ENCODE measurements at regions not wholly inside any gene's neighbourhood (a gene's known extent, or its start where the extent isn't known, plus 50 kb on each side); places are given as distances from the start of the nearest gene placed in this dataset.

DNA sequence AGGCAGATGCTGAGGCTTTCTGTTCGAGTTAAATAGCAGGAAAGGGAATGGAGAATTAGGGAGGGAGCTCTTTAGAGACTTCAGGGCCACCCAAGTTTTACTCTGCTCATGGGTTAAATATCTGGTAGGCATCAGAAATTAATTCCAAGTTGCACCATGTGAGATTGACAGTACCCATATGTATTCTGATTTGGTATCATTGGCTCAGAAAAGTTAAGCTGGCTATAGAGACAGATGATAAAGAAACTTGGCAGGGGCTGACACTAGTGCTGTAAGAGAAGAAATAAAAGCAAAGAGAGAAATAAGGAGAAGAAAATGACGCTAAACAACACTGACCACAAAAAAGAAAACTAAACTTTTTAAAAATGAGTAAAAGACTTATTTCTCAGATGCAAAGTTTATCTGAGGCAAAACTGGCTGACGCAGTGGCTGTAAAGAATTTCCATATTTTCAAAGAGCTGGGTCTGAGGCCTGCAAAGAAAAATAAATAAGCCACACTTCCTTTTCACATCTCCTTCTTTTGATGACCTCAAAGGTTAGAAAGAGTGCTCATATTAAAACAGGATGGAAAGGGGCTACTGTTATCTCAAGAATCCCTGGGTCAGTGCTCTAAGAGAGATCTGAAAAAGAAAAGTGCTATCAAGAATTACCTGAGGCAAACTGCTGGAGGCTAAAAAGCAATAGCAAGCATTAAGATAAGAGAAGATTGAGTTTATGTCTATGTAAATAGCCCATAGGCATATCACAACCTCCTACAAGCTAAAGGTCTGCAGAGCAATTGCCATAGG, 399.0 kb upstream of the MEF2C start:
- no peak for DNase-seq

DNA sequence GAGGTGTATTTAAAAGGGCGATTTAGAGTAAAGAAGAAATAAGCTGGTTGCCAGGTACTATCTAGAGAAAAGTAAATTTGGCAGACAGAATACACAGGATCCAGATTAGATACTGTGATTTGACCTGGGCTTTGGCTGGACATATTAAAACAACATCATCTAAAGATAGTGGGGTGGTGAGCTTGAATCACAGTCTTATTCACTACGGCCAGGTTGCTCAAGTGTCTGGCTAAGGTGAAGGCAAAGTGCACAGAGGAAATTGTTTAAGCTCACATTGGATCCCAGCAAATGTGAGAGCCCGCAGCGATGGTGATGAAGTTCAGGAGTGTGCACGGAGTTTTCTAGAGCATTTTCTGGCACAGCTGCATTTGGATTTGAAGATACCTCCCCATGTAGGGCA, 398.2 kb upstream of the MEF2C start:
- DNase-seq, result no peak

DNA sequence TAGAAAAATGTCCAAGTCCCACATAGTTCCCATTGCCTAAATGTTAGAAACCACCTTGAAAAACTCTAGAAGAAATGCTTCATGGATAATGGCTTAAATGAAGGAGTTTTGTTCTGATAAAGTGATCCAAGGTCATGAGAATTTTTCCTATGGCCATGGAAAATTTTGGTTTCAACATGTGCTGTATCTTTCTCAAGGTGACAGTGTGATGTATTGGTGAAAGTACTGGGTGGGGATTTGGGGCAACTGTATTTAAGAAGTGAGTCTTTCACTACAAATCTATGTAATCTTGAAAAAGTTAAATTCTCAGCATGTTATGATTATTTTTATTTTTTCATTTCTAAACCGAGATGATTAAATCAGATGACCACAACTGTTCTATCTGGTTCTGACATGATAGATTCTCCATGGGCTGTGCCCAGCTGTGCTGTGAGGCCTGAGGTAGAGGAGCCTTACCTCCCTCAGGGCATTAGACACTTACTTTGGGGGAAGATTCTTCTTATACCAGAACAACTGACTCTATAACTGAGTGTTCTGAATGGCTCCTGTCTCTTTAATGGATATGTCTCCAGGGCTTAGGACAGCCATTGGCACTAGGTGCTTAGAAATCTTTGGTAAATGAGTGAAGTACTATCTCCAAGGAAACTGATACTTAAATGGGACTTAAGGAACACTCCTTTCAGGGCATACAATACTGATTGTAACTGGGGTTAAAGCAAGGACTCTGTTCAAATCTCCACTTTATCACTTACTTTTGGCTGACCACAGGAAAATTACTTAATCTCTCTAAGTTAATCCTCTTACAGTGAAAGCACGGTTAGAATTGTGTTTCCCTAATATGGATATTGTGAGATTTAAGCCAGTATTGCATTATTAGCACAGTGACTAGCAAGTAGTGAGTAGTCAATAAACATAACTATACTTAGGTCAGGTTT, 397.4 kb upstream of the MEF2C start:
- no peak for DNase-seq

DNA sequence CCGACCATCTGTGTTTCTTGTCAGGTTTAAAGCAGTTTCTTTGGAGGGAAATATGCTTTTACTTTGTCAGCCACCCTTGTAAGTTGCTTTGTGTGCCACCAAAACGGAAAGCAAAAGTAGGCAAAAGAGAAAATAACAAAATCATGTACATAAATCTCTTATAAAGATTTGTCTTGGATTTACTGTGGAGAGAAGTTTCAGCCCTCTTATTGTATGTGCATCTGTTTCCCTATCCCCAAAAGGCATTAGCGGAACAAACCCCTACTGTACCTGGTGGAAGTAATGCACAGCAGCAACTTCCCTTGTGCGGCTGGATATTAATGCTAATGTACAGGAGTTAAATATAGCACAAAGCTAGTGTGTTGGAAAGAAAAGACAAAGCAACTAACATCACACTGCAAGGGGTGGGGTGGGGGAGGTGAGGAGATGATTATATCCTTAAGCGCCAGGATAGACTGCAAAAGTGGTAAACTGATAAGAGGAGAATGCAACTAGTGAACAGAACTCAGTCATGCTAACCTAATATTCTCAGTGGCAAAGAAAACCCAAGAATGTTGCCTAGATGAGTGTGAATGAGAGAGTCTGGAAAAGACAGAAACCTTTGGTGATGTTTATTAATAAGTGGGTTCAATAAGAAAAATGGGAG, 396.5 kb upstream of the MEF2C start:
- no peak for DNase-seq

DNA sequence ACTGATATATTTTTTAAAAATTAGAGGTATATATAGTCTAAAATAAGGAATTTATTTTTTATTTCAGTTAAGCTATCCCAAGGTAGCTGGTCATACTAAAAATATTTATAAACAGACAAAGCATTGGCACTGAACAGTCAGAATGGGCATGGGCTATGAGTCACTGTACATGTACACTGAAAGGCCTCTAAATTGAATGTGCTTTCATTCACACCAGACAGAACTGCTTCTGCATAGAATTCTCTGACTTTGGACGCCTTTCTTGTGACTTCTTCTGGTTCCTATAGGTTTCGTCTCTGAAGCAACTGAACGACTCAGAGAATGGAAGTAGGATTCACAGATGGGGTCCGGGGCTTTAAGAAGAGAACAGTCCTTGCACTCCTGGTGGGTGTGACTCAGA, 394.8 kb upstream of the MEF2C start:
- no peak for DNase-seq

DNA sequence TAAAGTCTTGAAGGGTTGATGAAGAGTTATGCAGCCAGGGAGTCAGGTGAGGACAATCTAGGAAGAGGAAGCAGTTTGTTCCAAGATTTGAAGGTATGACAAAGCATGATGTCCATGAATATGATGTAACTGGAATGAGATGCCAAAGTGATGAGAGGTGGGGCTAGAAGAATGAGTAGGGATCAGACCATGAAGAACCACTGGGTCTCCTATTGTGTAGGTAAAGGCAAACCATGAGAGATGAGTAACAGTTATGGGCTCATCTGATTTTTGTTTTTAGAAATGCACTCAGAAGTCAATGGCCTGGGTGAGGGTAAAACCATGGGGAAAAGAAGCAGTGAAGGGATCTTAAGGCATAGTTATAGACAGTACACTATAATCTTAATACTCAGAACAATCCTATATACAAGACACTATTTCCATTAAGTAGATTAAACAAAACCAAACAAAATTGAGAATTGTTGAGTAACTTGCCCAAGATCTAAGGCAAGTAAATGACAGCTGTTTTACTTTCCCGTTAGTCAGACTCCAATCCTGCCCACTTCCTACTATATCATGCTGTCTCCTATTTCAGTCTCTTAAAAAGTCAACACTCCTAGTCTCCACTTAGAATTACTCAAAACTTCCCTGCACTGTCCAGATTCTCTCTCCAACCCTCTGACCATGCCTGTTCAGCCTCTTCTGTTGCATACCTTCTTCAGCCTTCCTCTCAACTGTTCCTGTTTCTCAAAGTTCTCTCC, 393.8 kb upstream of the MEF2C start:
- DNase-seq, result no peak

DNA sequence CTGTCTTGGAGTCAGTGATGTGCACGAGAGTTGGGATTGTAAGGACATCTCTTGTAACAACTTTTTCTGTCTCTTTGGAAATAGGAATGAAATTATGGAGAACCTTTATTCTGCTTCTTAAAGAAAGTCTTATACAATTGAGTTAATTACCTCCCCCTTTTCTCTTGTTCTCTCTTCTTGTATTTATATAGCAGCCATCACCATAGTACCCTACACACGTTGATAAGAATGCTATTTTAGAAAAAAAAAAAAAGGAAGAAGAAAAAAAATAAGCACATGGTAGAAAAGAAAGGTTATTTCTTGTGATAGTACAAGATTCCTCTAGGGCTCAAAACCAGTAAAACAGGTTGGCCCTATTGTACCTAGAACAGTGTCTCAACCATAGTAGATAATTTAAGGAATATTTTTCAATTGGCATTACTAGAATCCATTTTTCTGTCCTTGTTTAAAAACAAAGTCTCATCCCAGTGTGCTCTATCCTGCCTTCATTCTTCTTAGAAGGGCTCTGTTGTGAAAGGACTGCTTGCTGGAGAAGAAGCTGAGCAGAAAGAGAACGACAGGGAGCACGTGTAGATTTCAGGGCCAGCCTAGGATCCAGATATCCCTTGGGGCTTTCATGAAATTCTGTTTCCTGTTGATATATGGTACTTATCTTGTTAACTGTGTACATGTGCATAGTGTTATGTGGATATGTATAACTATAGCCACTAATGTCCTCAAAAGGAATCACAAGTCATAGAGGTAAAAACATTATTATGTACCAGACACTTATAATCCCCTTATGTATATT, 392.3 kb upstream of the MEF2C start:
- DNase-seq, result no peak

DNA sequence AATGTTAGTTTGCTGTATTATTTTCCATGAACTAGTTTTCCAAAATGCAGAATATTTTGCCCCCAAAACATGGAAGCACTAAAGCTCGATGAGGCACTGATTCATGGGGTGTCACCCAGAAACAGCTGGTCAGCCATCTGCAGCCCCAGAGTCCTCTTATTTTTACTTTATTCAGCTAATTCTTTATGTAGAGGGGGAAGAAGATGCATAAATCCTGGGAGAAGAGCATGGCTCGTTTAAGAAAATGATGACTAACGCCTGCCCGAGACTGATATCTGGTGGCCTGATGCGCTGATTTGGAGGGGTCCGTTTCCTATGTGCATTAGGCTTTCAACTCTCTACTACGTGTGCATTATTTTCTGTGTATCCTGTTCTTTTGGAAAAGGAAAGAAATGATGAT, 390.3 kb upstream of the MEF2C start:
- no peak for DNase-seq

DNA sequence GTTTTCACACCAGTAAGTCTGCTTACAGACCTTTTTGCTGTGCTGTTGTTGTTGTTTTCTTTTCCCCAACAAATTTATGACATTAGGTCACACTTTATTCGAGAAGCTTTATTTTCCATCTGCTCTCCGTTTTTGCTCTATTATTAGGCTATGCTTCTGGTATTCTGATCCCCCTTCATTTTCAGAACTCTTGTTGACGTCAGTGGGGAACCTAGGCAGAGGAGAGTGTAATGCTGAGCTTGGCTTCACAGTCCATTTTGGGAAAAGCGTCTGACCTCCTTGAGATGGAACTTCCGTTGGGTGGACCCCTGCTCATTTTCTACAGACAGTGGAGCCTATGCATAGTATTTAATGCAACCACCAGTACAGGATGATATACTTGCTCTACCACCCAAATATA, 387.9 kb upstream of the MEF2C start:
- no peak for DNase-seq

DNA sequence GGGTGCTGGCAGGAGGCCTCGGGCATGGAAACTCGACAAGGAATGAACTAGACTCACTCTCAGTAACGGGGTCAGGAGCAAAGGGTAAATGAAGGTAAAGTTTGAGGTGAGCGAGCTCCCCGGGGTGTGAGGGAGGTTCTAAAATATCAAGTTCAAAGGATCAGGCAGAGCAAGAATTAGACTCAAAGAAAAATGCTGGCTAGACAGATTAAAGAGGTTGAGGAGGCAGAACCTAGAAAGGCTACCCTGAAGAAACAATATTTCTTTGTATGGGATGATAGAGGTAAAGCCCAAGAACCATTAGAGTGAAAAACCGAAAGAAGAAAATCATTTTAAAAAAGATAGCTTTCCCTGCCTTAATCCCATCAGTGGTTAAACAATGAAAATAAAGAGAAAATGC, 386.7 kb upstream of the MEF2C start:
- DNase-seq, result no peak

DNA sequence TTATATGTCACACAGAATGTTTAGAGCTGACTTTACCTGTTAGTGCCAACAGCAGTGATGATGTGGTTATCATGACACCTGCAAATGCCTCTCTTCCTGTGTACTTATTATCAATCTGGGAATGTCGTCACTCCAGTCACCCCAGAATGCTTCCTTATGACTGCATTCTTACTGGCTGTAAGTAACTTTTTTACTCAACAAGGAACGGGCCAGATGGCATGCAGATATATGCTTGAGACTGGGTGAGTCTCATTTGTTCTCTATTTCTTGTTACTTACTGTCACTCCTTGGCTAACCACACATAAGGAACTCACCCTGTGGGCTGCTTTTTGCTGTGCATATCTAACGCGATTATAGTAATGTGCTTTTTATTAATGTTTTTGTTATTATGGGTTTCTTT, 385.5 kb upstream of the MEF2C start:
- DNase-seq, result no peak

DNA sequence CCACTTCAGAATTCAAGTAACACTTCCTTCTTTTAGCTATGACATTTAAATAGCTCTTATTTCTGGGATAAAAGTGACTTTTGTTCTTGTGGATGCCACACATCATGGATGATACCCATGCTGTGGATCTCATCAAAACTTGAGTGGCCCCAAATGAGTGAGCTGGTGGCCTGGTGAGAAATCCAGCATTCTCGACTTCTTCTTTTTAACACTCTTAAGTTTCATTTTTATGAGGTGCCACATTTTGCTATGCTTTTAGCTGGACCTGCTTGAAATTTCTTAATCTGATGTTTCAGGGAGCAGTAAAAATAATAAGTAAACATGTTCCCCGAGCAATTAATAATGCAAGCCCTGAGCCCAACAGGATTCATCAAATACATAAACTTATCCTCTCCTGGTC, 384.8 kb upstream of the MEF2C start:
- DNase-seq, result no peak

DNA sequence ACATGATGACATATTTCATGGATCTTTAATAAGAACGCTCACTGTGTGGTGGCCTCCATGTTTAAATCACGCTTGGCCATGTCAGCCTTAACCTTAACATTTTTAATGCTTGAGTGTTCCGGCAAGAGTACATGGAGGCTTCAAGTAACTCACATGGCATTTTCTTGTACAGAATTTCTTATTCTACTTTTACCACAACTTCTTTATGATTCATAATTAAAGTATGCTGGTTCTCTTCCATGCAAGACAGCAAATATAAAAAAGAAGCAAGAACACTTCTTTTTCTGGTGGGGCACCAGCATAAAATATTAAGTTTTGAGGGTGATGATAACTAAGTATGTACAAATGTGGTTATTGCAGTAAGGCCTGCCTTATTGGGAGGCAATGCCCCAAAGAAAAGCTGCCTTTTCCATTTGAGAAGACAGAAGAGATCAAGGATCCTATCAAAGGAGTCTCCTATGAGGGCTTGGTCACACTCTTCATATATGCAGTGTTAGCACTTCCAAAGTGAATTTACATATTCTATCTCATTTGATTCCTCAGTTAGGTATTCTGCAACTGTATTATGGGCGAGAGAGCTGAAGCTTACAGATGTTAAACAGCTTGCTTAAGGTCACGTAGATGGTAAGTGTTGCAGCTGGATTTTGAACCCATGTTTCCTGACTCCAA, 382.7 kb upstream of the MEF2C start:
- no peak for DNase-seq

DNA sequence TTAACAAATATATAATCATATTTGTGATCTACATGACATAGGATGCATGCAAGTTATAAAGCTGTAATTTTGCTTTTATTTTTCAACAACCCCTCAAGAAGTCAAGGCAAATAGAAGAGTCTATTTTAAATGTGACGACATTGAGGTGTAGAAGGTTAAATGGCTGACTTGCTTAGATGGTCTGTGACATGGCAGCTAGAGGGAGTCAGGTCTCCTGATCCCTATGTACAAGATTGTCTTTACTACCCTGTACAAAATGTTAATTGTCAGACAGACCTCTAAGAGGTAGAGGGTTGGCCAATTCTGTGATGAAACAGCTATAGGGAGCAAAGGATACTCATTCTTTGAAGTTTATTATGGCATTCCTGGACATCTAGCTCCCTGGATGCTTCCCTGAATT, 380.9 kb upstream of the MEF2C start:
- no peak for DNase-seq

DNA sequence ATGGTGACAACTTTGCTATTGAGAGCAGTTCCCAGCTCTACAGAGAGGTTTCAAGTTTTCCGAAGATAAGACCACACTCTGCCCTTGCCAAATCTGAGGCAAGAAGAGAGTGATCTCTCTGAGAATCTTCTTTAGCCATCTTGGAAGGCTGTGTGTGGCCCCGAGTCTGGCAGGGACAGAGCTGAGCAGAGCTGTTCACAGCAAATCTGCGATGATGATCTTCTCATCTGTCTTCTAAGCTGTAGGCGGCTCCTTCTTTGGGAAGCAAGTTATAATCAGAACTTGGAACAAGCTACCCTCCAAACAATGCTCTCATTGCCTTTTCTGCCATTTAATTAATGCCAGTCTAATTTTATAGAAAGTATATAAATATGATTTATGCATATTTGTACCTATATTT, 379.0 kb upstream of the MEF2C start:
- no peak for DNase-seq

DNA sequence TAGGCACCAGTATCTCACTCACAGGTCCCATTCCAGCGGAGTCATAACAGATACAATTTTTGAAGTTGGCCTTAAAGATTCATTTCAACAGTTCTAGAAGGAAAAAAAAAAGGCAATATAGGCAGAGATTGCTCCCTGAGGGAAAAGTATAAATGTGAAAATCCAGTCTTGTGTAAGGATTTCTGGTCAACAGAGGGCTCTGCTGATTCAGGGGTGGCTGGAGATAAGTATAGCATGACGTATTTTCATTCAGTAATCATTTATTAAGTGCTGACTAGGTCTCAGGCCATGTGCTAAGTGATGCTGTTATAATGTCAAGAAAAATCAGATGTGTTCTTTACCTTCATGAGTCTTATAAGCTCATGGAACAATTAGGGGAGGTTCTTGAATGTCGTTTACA, 377.3 kb upstream of the MEF2C start:
- no peak for DNase-seq

DNA sequence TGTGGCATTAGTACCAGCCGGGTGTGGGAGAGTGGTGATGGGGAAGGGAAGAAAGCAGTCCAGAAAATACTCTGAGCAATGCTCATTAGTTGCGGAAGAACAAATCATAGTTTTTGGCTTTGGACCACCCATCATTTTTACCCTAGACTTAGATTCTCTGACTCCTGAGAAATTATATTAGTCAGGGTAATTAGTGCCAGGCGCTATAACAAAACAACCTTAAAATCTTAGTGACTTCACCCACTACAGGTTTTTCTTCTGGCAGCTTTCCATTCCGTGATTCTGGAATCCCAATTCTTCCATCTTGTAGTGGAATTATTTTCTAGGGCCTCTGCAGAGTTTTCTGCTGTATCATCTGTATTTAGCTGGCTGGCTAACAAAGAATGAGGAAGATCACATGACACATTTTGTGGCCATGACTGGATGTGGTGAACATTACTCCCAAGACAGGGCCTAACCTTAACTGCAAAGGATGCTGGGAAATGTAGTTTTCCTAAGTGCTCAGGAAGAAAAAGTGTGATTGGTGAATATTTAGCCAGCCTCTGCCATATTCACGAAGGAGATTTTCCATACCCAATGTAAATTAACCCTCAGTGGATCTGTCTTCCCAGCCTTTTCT, 373.0 kb upstream of the MEF2C start:
- no peak for DNase-seq

DNA sequence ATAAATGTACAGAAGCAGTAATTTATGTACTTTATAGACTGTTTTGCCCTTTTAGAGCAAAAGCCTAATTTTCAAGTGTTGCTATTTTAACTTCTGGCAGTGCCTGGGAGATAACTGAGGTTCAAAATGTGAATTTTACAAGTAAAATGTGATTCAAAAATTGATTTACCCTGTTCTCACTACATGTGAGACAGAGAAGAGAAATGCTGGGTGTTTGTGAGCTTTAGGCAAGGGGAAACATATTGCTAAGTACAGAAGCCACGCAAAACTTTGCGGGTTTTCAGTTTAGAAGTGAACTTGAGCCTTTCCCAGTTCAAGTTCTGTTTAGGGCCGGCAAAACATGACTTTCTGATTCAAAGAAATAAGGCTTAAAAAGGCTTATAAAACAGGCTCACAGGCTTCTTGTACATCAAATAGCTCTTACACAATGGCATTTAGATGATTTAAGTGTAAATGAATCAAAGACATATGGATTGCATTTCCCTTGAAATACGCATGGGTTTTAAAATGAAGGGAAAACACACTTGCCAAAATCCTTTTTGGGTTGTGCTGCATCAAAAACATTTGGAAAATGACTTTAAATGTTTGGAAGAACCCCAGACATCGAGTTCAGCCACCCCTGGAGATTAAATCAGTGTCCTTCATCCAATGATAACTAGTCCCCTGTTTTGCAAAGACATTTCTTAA, 370.8 kb upstream of the MEF2C start:
- no peak for DNase-seq

DNA sequence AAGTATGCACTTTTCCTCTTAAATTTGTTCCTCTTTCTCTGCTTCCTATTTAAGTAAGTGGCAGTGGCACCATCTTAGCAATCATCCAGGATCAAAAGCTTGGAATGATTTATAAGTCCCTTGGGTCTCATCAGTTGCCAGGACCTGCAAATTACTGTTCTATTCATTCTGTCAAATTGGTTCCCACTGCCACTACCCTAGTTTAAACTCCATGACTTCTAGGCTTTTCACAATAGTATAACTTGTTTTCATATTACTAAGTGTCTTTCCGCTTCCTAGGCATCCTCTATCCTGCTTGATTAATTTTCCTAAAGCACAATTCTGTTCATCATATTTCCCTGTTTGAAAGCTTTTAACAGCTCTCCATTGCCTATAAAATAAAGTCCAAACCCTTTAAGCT, 363.9 kb upstream of the MEF2C start:
- no peak for DNase-seq

DNA sequence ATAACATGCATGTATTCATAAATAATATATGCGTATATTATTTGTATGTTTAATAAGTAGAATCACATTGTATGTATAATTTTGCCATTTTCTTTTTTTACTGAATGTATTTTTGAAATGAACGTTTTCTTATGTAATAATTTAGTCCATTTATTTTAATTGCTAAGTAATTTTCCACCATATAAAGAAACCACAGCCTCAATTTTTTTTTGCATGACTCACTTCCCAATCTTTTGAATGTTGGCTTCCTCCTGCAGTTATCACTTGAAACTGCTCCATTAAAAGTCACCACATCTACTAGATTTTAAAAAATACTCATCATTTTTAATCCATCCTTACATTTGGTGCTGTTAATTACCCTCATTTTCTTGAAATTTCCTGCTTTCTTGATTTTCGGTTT, 363.3 kb upstream of the MEF2C start:
- DNase-seq, result no peak

DNA sequence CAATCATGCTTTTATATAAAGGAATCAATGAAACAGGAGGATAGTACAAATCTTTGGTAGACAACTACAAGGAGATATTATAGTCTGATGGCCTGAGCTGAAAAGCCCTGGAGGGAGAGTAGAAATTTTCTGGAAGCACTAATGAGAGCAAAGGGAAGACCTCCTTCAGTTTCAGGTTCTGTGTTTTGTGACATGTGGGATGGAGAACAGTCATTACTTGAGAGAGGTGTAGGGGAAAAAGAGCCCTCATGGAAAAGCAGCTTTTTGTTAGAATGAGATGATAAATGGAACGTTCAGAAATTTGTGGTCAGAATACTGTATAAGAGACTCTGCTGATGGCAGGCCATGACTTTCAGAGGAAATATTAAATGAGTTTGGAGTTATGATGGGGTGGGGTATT, 360.6 kb upstream of the MEF2C start:
- DNase-seq, result no peak

Data from AML-193 (cell line).